Breast epithelium (tissue), 4 donors: ENCODE measurements at regions not wholly inside any gene's neighbourhood (a gene's known extent, or its start where the extent isn't known, plus 50 kb on each side); places are given as distances from the start of the nearest gene placed in this dataset.

Experiments used
- DNase-seq, 2 donors: peaks; one replicate each; pipeline ENCODE4 v3.0.0-alpha.2; 2019; ENCODE audit warnings: low spot score in 2 of 2
- H3K27ac ChIP-seq, 2 donors: fragments of 200-600 bp; sonication (generic) in 1 of 2; one replicate each; pipeline ENCODE4 v1.5.1; 2016 to 2019; ENCODE audit warnings: mild to moderate bottlenecking in 1 of 2
- H3K27me3 ChIP-seq, 2 donors: fragments of 200-600 bp; sonication (generic) in 1 of 2; one replicate each; pipeline versions ENCODE4 v1.5.1 to v1.6.0; 2017 to 2019; ENCODE audit warnings: control low read depth in 1 of 2, mild to moderate bottlenecking in 1 of 2
- H3K36me3 ChIP-seq: fragments of 200-600 bp; one replicate; pipeline ENCODE4 v1.5.1; 2019
- H3K4me1 ChIP-seq, 2 donors: fragments of 200-600 bp; sonication (generic); one replicate each; pipeline ENCODE4 v1.5.1; 2016 to 2019; ENCODE audit warnings: control low read depth in 1 of 2
- H3K4me3 ChIP-seq, 3 donors: fragments of 200-600 bp; sonication (generic); 1 replicate in 2 of 3; 2 replicates in 1 of 3; pipeline ENCODE4 v1.5.1; 2016 to 2019; ENCODE audit warnings: mild to moderate bottlenecking in 3 of 3, moderate library complexity in 2 of 3
- H3K9me3 ChIP-seq, 2 donors: fragments of 200-600 bp; sonication (generic) in 1 of 2; one replicate each; pipeline ENCODE4 v1.5.1; 2016 to 2019; ENCODE audit warnings: control low read depth in 1 of 2
- POLR2A ChIP-seq: fragments of 450-650 bp; IDR thresholded peaks from one replicate; pipeline ENCODE4 v1.6.1; 2016; ENCODE audit warnings: antibody characterized with exemption, mild to moderate bottlenecking, moderate library complexity
- POLR2AphosphoS5 ChIP-seq, 3 donors: sonication (generic); formaldehyde crosslinking; IDR thresholded peaks; one replicate each; pipeline ENCODE4 v1.6.1; 2017; ENCODE audit warnings: antibody characterized with exemption in 3 of 3
- intact Hi-C: fragments of 100-400 bp; cut with DNase I; formaldehyde crosslinking; loops from one replicate; pipeline ENCODE4 v1.15.1; 2023; ENCODE audit warnings: low total_unique reads
- TF ChIP-seq, protein P1 (sequence below), 3 donors: fragments of 450-650 bp; IDR thresholded peaks; one replicate each; pipeline ENCODE4 v1.5.1; 2016 to 2017; ENCODE audit warnings: antibody characterized with exemption in 3 of 3, mild to moderate bottlenecking in 3 of 3, moderate library complexity in 3 of 3

- no peak overlapping the region for H3K27ac ChIP-seq
- TF ChIP-seq, protein P1, sequence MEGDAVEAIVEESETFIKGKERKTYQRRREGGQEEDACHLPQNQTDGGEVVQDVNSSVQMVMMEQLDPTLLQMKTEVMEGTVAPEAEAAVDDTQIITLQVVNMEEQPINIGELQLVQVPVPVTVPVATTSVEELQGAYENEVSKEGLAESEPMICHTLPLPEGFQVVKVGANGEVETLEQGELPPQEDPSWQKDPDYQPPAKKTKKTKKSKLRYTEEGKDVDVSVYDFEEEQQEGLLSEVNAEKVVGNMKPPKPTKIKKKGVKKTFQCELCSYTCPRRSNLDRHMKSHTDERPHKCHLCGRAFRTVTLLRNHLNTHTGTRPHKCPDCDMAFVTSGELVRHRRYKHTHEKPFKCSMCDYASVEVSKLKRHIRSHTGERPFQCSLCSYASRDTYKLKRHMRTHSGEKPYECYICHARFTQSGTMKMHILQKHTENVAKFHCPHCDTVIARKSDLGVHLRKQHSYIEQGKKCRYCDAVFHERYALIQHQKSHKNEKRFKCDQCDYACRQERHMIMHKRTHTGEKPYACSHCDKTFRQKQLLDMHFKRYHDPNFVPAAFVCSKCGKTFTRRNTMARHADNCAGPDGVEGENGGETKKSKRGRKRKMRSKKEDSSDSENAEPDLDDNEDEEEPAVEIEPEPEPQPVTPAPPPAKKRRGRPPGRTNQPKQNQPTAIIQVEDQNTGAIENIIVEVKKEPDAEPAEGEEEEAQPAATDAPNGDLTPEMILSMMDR (IDR thresholded peaks at IDR 0.05): no peak
- no peak for TF ChIP-seq POLR2A
- TF ChIP-seq POLR2AphosphoS5 (IDR thresholded peaks at IDR 0.05): no peak
- no peaks in the 10 kb centered on the region for H3K4me1 ChIP-seq
- H3K36me3 ChIP-seq: no peaks in the 10 kb centered on the region
- no peaks in the 10 kb centered on the region for H3K9me3 ChIP-seq
- DNase-seq: no peak
- H3K4me3 ChIP-seq: no peak overlapping the region
- intact Hi-C loops: no loop called here
- H3K27me3 ChIP-seq: no peaks in the 10 kb centered on the region
These were observed 162.2 kb upstream of the FAM78B start for GRCh38 chr1:166328956-166329355.

DNA sequence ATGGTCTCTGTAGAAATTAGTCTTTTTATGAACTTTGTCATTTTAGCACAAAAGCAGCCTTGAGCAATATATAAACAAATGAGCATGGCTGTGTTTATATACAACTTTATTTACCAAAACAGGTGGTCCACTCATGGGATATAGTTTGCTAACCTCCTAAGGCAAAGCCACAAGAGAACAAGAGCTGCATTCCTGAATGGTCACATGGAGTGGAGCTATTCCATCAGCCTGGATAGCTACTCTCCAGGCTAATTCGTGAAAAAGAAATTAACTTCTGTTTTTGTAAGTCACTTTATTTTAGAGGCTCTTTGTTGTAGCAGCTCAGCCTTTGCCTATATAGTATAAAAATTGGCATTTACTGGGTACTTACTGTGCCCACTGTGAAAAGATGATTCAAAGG lies 163.3 kb upstream of the FAM78B start:
- Histone ChIP-seq H3K27ac (no peak overlapping the region), H3K27me3 (no peaks in the 10 kb centered on the region), H3K4me1 (no peaks in the 10 kb centered on the region), H3K36me3 (no peaks in the 10 kb centered on the region), H3K9me3 (no peaks in the 10 kb centered on the region), H3K4me3 (no peak overlapping the region)
- DNase-seq: no peak
- TF ChIP-seq POLR2A: no peak
- no peak for TF ChIP-seq POLR2AphosphoS5 (IDR thresholded peaks at IDR 0.05)
- TF ChIP-seq, protein P1 (IDR thresholded peaks at IDR 0.05): no peak
- intact Hi-C loops: no loop called here

DNA sequence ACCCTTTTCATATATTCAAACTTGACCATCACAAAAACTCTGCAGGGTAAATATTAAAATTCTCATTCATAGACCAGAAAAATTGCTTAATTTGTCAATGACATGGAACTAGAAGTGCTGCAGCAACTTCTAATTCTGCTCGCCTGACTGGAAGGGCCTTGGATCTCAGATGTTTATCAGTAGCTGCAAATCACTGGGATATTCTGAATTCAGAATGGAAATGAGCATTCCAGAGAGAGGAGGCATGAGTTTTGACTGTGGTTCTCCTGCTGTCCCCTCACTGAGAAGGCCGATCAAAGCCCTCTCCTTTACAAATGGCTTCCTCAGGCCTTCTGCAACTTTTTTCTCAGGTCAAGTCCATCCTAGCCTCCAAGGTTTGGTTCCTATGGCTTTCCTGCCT lies 171.3 kb upstream of the FAM78B start:
- no peak overlapping the region for H3K4me3 ChIP-seq
- TF ChIP-seq POLR2AphosphoS5 (IDR thresholded peaks at IDR 0.05) (no peak), POLR2A (no peak)
- TF ChIP-seq, protein P1 (IDR thresholded peaks at IDR 0.05): no peak
- intact Hi-C loops: no loop called here
- H3K27me3 ChIP-seq: no peaks in the 10 kb centered on the region
- DNase-seq: no peak
- H3K27ac ChIP-seq: no peak overlapping the region
- no peaks in the 10 kb centered on the region for H3K36me3 ChIP-seq
- peaks cover 0 to 2% of the 10 kb centered on the region in 2 donors for H3K9me3 ChIP-seq
- no peaks in the 10 kb centered on the region for H3K4me1 ChIP-seq

DNA sequence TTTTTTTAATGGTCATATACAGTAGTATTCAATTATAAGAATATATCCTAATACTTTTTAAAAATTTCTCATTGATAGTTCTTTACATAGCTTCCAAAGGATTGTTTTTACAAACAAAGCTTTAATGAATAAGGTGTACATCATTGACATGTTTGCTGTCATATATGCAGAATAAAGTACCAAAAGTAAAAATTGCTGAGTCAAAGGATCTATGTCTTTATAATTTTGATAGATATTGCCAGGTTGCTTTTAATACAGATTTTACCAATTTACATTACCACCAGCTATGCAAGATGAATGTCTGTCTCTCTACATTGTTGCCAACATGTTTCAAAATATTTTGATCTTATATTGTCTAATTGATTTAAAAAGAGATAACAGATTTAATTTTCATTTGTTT lies 173.9 kb upstream of the FAM78B start:
- no peaks in the 10 kb centered on the region for H3K36me3 ChIP-seq
- TF ChIP-seq, protein P1 (IDR thresholded peaks at IDR 0.05): no peak
- intact Hi-C loops: no loop called here
- H3K4me1 ChIP-seq: no peaks in the 10 kb centered on the region
- no peak for DNase-seq
- no peak overlapping the region for H3K27ac ChIP-seq
- peaks cover 0 to 5% of the 10 kb centered on the region in 2 donors for H3K9me3 ChIP-seq
- no peak overlapping the region for H3K4me3 ChIP-seq
- H3K27me3 ChIP-seq: no peaks in the 10 kb centered on the region

GRCh38 chr1:166343276-166343675 lies 176.5 kb upstream of the FAM78B start:
- Histone ChIP-seq H3K36me3 (no peaks in the 10 kb centered on the region), H3K27ac (no peak overlapping the region), H3K4me3 (no peak overlapping the region), H3K27me3 (no peaks in the 10 kb centered on the region), H3K4me1 (no peaks in the 10 kb centered on the region), H3K9me3 (peaks cover 0 to 5% of the 10 kb centered on the region in 2 donors)
- no peak for DNase-seq
- intact Hi-C loops: no loop called here
- TF ChIP-seq, protein P1 (IDR thresholded peaks at IDR 0.05): no peak
- TF ChIP-seq POLR2A (no peak), POLR2AphosphoS5 (IDR thresholded peaks at IDR 0.05) (no peak)
